ENCODE measurements at regions not wholly inside any gene's neighbourhood (a gene's known extent, or its start where the extent isn't known, plus 50 kb on each side); places are given as distances from the start of the nearest gene placed in this dataset.
A peak's percentile ranks its signal among the peaks of the same experiment; 100 is the strongest.
"Not testable (repeated sequence)": the region's sequence is repeated elsewhere in the genome, so short reads cannot be mapped to it uniquely, and the experiment has no call there.

DNA sequence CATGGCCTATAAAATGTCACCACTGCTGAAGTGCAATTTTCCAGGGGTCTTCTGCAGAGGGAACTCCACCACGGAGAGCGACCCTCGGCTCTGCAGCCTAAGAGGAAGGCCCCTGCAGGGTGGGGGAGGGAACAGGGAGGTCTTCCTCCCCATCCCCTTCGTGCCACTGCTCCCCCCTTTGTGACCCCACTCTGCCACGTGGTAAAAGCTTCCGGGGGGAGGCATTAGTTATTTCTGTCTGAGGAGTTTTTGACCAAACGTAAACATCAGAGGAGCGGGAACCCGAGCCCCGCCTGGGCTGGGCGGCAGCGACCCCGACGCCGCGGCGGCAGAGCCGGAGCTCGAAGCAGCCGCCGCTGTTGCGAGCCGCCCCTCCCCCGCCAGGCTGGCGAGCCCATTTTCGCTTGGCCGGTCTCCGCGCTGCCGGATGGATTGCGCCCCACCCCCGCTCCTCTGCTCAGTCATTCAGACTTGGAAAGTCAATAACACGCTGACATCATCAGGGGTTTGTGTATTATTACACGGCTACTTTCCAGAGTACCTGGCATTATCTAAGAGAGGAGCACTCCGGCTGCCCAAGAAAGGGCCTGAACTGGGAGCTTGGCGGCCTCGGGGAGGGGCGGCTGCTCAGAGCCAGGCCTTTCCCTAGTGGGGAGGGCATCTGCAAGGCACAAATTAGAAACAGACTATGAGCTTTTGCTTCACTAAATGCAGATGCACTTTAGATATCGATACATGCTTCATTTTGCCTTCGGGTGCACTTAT lies 162.5 kb upstream of the TBL1XR1 start:
- H3K4me3 ChIP-seq (replicated peaks; ENCODE audit: low read depth, low read length): peak overlapping the region; percentile 22
- DNase-seq (ENCODE audit: extremely low read depth, low read depth): peak; percentile 99
- TF ChIP-seq, protein P1, sequence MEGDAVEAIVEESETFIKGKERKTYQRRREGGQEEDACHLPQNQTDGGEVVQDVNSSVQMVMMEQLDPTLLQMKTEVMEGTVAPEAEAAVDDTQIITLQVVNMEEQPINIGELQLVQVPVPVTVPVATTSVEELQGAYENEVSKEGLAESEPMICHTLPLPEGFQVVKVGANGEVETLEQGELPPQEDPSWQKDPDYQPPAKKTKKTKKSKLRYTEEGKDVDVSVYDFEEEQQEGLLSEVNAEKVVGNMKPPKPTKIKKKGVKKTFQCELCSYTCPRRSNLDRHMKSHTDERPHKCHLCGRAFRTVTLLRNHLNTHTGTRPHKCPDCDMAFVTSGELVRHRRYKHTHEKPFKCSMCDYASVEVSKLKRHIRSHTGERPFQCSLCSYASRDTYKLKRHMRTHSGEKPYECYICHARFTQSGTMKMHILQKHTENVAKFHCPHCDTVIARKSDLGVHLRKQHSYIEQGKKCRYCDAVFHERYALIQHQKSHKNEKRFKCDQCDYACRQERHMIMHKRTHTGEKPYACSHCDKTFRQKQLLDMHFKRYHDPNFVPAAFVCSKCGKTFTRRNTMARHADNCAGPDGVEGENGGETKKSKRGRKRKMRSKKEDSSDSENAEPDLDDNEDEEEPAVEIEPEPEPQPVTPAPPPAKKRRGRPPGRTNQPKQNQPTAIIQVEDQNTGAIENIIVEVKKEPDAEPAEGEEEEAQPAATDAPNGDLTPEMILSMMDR (IDR thresholded peaks at IDR 0.05; ENCODE audit: low read depth, low read length, missing control alignments): no peak

DNA sequence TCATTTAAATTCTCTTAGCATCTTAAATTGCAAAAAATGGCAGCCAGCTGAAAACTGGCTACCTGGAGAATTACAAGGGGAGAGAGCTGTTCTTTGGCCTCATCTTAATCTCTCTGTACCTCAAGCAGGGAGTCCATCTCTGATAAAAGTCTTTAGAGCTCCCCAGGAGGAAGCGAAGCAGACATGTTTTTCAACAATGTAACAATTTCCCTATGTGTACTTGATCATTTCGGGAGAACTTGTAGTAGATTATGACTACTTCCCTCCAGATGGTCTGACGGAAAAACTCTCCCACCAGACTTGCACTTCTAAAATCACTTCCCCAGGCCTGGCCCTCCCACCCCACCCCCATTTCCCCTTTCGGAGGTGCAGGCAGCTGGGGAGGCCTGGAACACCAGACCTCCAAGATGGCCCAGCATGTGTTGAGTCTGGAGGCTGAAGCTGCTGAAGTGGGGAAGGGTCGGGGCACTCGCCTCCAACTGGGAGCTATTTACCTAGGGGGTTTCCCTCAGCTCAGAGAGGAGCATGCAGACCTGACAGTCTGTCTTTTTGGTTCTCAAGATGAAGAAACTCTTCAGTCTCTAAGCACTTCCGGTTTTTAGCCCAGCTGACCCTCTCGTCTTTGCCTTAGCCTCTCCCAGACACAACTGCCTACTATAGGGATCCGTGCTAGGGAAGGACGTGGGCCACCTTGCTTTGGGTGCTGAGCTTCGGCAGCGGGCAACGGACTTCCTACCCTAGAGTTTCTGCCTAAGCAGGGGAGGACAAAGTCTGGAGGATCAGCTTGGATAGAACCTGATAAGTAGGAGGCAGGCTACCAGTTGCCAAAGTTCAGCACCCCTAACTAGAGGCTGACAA lies 164.0 kb upstream of the TBL1XR1 start:
- no peak overlapping the region for H3K4me3 ChIP-seq (replicated peaks; ENCODE audit: low read depth, low read length)

DNA sequence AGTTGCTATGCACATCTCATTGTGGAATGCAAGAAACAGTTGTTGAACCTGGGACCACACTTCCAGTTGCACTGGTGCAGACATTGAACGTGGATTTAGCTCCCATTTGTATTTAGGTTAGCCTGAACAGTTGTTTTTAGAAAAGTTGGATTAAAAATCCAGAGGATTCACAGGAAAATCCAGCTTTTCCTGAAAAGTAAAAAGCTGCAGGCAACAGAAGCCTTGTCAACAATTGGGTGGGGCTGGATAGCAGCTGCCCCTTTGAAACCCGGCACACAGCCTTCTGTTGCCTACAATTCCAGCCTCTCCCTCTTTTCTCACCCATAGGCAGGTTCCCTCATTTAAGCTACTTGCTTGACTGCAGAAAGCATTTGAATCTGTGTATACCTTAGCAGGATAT lies 165.3 kb upstream of the TBL1XR1 start:
- DNase-seq (ENCODE audit: extremely low read depth, low read depth): no peak
- TF ChIP-seq, protein P1 (IDR thresholded peaks at IDR 0.05; ENCODE audit: low read depth, low read length, missing control alignments): no peak
- H3K4me3 ChIP-seq (replicated peaks; ENCODE audit: low read depth, low read length): no peak overlapping the region

More for the DNA sequence above, 164.0 kb upstream of the TBL1XR1 start:
- TF ChIP-seq, protein P1 (IDR thresholded peaks at IDR 0.05; ENCODE audit: low read depth, low read length, missing control alignments): no peak
- DNase-seq (ENCODE audit: extremely low read depth, low read depth): no peak

DNA sequence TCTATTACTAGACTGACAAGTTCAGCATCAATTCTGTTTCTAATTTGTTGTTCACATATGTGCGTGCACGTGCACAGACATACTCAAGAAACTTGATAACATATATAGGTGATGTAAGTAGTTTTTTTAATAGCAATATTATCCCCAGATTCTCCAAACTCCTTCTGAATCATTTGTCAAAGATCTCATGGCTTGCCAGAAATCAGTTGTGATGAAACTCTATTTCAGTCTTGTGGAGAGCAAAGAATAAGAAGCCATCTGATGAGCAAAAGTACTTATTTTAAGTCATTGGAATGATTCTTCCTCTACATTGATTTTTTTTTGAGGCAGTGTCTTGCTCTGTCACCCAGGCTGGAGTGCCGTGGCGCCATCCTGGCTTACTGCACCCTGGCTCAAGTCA lies 167.0 kb upstream of the TBL1XR1 start:
- H3K4me3 ChIP-seq (replicated peaks; ENCODE audit: low read depth, low read length): no peak overlapping the region
- DNase-seq (ENCODE audit: extremely low read depth, low read depth): no peak
- TF ChIP-seq, protein P1 (IDR thresholded peaks at IDR 0.05; ENCODE audit: low read depth, low read length, missing control alignments): no peak

DNA sequence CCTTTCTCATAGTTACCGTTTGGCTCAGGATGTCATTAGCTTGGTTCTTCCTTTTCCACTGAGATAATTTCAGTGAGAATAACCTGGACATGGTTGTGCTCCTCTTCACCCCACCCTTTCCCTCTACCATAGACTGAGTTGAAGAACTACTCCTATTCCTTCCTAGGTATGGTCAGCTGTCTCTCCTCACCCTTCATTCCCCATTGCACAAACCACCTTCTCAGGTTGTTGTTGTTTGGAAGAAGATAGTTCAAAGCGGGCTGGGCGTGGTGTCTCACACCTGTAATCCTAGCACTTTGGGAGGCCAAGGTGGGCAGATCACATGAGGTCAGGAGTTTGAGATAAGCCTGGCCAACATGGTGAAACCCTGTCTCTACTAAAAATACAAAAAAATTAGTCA lies 168.0 kb upstream of the TBL1XR1 start:
- not testable (repeated sequence) for H3K4me3 ChIP-seq (replicated peaks; ENCODE audit: low read depth, low read length); DNase-seq (ENCODE audit: extremely low read depth, low read depth)

DNA sequence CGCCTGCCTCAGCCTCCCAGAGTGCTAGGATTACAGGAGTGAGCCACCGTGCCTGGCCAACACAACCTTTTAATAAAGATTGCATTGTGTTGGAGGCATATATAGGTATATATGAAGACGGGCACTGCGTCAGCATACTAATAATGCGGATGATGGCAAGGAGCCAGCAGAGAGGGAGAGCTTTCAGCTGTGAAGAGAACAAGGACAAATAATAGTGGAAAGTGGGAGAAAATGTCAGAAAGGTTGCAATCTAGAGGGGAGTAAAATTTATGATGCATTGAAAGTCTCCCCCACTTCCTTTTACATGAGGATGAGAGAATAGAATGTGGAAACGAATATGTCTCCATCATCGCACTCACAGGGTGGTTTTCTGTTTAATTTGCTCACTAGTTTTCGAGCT lies 170.5 kb upstream of the TBL1XR1 start:
- TF ChIP-seq, protein P1 (IDR thresholded peaks at IDR 0.05; ENCODE audit: low read depth, low read length, missing control alignments): no peak
- H3K4me3 ChIP-seq (replicated peaks; ENCODE audit: low read depth, low read length): no peak overlapping the region
- no peak for DNase-seq (ENCODE audit: extremely low read depth, low read depth)

DNA sequence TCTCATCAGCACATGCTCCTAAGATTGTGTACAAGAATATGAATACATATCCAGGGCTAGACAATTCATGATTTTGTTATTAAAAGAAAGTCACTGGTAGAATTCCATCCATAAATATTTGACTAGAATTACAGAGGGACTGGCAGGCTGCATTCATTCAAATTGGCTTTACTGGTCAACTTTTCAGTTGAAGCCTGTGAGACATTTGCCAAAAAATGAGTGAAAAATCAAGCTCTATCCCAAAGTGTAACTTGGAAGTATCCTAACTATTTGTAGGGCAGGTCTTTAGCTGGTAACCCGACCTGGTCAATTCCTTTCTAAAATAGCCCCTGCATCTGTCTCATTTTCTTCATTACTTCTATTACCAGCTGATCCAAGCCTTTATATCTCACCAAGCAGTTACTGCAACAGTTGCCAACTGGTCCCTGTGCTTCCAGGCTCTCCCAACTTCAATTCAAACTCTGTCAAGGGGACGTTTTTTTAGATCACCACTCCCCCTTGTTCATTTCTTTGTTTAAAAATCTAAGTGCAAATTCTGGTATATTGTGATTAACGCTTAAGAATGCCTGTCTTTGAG lies 173.1 kb upstream of the TBL1XR1 start:
- H3K4me3 ChIP-seq (replicated peaks; ENCODE audit: low read depth, low read length): no peak overlapping the region
- TF ChIP-seq, protein P1 (IDR thresholded peaks at IDR 0.05; ENCODE audit: low read depth, low read length, missing control alignments): no peak
- no peak for DNase-seq (ENCODE audit: extremely low read depth, low read depth)

Data from HFF-Myc (cell line).